ENCODE measurements at regions not wholly inside any gene's neighbourhood (a gene's known extent, or its start where the extent isn't known, plus 50 kb on each side); places are given as distances from the start of the nearest gene placed in this dataset.

- Histone ChIP-seq H3K4me1 (ENCODE audit: insufficient read depth, low read length, poor library complexity, severe bottlenecking) (no peaks in the 10 kb centered on the region), H3K9me2 (ENCODE audit: insufficient read depth, low read length) (no peaks in the 10 kb centered on the region), H3K27ac (ENCODE audit: low read depth, low read length, poor library complexity, severe bottlenecking) (no peak overlapping the region), H3K4me2 (ENCODE audit: low read length) (no peak overlapping the region), H2AFZ (ENCODE audit: low read length) (no peak overlapping the region), H3K79me2 (ENCODE audit: insufficient read depth, low read depth, low read length) (no peaks in the 10 kb centered on the region), H3K4me3 (ENCODE audit: low read depth, low read length, poor library complexity, severe bottlenecking) (no peak overlapping the region), H3K36me3 (ENCODE audit: insufficient read depth, low read length) (no peaks in the 10 kb centered on the region), H3K9me3 (ENCODE audit: low read length) (no peaks in the 10 kb centered on the region), H4K20me1 (ENCODE audit: insufficient read depth, low read length) (no peaks in the 10 kb centered on the region)
- intact Hi-C loops (cut with micrococcal nuclease; ENCODE audit: unreplicated experiment), result no loop called here
- TF ChIP-seq EZH2phosphoT487 (IDR thresholded peaks at IDR 0.05; ENCODE audit: borderline replicate concordance, low read depth, low read length) (no peak), CTCF (conservative IDR thresholded peaks at IDR 0.05; ENCODE audit: low read length) (no peak)
- no peak for DNase-seq (ENCODE audit: low spot score)
- no TSS peak for BruUV-seq (replicated peaks)
- POLR2A ChIA-PET, result interaction anchor here (1.1 kb wide), 1 partner anchor 12 kb away, joined by 3 read pairs; no protein-coding TSS in a partner anchor
- CTCF ChIA-PET (ENCODE audit: unreplicated experiment), result no interaction called here
Measured at GRCh38 chr7:27374958-27375841, 132.6 kb downstream of the EVX1 start.

- Histone ChIP-seq H3K27ac (ENCODE audit: low read depth, low read length, poor library complexity, severe bottlenecking) (no peak overlapping the region), H3K9me3 (ENCODE audit: low read length) (no peaks in the 10 kb centered on the region), H4K20me1 (ENCODE audit: insufficient read depth, low read length) (no peaks in the 10 kb centered on the region), H2AFZ (ENCODE audit: low read length) (no peak overlapping the region), H3K4me2 (ENCODE audit: low read length) (no peak overlapping the region), H3K4me3 (ENCODE audit: low read depth, low read length, poor library complexity, severe bottlenecking) (no peak overlapping the region), H3K79me2 (ENCODE audit: insufficient read depth, low read depth, low read length) (no peaks in the 10 kb centered on the region), H3K4me1 (ENCODE audit: insufficient read depth, low read length, poor library complexity, severe bottlenecking) (no peaks in the 10 kb centered on the region), H3K36me3 (ENCODE audit: insufficient read depth, low read length) (no peaks in the 10 kb centered on the region), H3K9me2 (ENCODE audit: insufficient read depth, low read length) (no peaks in the 10 kb centered on the region)
- no peak for DNase-seq (ENCODE audit: low spot score)
- intact Hi-C loops (cut with micrococcal nuclease; ENCODE audit: unreplicated experiment), result no loop called here
- no TSS peak for BruUV-seq (replicated peaks)
- POLR2A ChIA-PET, result interaction anchor here (1.1 kb wide), 1 partner anchor 11 kb away, joined by 3 read pairs; no protein-coding TSS in a partner anchor
- CTCF ChIA-PET (ENCODE audit: unreplicated experiment), result no interaction called here
- TF ChIP-seq EZH2phosphoT487 (IDR thresholded peaks at IDR 0.05; ENCODE audit: borderline replicate concordance, low read depth, low read length), result no peak
- TF ChIP-seq CTCF (conservative IDR thresholded peaks at IDR 0.05; ENCODE audit: low read length), result no peak
Measured at GRCh38 chr7:27375958-27376357, 133.4 kb downstream of the EVX1 start.

- Histone ChIP-seq H3K9me3 (ENCODE audit: low read length) (no peaks in the 10 kb centered on the region), H3K36me3 (ENCODE audit: insufficient read depth, low read length) (no peaks in the 10 kb centered on the region), H3K4me3 (ENCODE audit: low read depth, low read length, poor library complexity, severe bottlenecking) (no peak overlapping the region), H2AFZ (ENCODE audit: low read length) (no peak overlapping the region), H3K27ac (ENCODE audit: low read depth, low read length, poor library complexity, severe bottlenecking) (no peak overlapping the region), H3K9me2 (ENCODE audit: insufficient read depth, low read length) (no peaks in the 10 kb centered on the region), H3K4me2 (ENCODE audit: low read length) (no peak overlapping the region), H3K79me2 (ENCODE audit: insufficient read depth, low read depth, low read length) (no peaks in the 10 kb centered on the region), H3K4me1 (ENCODE audit: insufficient read depth, low read length, poor library complexity, severe bottlenecking) (no peaks in the 10 kb centered on the region), H4K20me1 (ENCODE audit: insufficient read depth, low read length) (no peaks in the 10 kb centered on the region)
- TF ChIP-seq CTCF (conservative IDR thresholded peaks at IDR 0.05; ENCODE audit: low read length) (no peak), EZH2phosphoT487 (IDR thresholded peaks at IDR 0.05; ENCODE audit: borderline replicate concordance, low read depth, low read length) (no peak)
- intact Hi-C loops (cut with micrococcal nuclease; ENCODE audit: unreplicated experiment), result no loop called here
- no TSS peak for BruUV-seq (replicated peaks)
- DNase-seq (ENCODE audit: low spot score), result no peak
- POLR2A ChIA-PET, result no interaction called here
- CTCF ChIA-PET (ENCODE audit: unreplicated experiment), result no interaction called here
Measured at GRCh38 chr7:27377988-27378387, 135.4 kb downstream of the EVX1 start.
